H1 (cell line): ENCODE measurements at regions not wholly inside any gene's neighbourhood (a gene's known extent, or its start where the extent isn't known, plus 50 kb on each side); places are given as distances from the start of the nearest gene placed in this dataset.

Experiments
- CTCF ChIA-PET: fragments of 300-600 bp; sonication (Branson Sonifier 250); formaldehyde crosslinking; loops from one replicate; lab custom pipeline; 2021; ENCODE audit not compliant: partially characterized antibody; lab: Charles Lee
- POLR2A ChIA-PET: fragments of 300-600 bp; sonication (Branson Sonifier 250); formaldehyde crosslinking; loops from one replicate; lab custom pipeline; 2021; ENCODE audit warnings: inconsistent platforms; ENCODE audit not compliant: partially characterized antibody; lab: Charles Lee
- DNase-seq, 2 experiments: peaks; one replicate each; pipeline versions ENCODE4 v3.0.0 to v3.0.0-alpha.2; 2010 to 2022; ENCODE audit warnings: low spot score in 2 of 2, low read depth in 1 of 2, mixed read lengths in 1 of 2
- FAIRE-seq: peaks from 2 replicates; lab custom pipeline; 2011; peaks lifted over from hg19 to GRCh38; lab: Jason Lieb, UNC
- H2AFZ ChIP-seq: 2 replicates; pipeline ENCODE4 v1.8.1; 2012; ENCODE audit warnings: low read length, inconsistent platforms
- H2AK5ac ChIP-seq: 2 replicates; pipeline ENCODE4 v1.6.1; 2013; ENCODE audit warnings: low read depth, low read length
- H2BK120ac ChIP-seq: replicated peaks from 2 replicates; pipeline ENCODE3; 2013; ENCODE audit warnings: low read depth, low read length, inconsistent platforms
- H2BK12ac ChIP-seq: 2 replicates; pipeline ENCODE4 v1.6.1; 2013; ENCODE audit warnings: low read depth, low read length
- H2BK15ac ChIP-seq: 2 replicates; pipeline ENCODE4 v1.6.1; 2013; ENCODE audit warnings: low read length
- H2BK20ac ChIP-seq: 2 replicates; pipeline ENCODE4 v1.6.1; 2013; ENCODE audit warnings: low read length
- H2BK5ac ChIP-seq: 2 replicates; pipeline ENCODE4 v1.6.1; 2013; ENCODE audit warnings: low read depth, low read length
- H3K14ac ChIP-seq: 2 replicates; pipeline ENCODE4 v1.6.1; 2013; ENCODE audit warnings: inconsistent platforms; ENCODE audit not compliant: insufficient read length
- H3K18ac ChIP-seq: 2 replicates; pipeline ENCODE4 v1.6.1; 2013; ENCODE audit warnings: low read length; ENCODE audit errors: extremely low read depth
- H3K23ac ChIP-seq: 2 replicates; pipeline ENCODE4 v1.6.1; 2013; ENCODE audit warnings: inconsistent platforms; ENCODE audit not compliant: insufficient read length
- H3K23me2 ChIP-seq: 2 replicates; pipeline ENCODE4 v1.6.1; 2013; ENCODE audit warnings: low read depth, low read length
- H3K27ac ChIP-seq: 2 replicates; pipeline ENCODE4 v1.6.1; 2011; ENCODE audit warnings: low read depth, low read length, inconsistent platforms
- H3K27me3 ChIP-seq, 4 experiments: replicated peaks in 1 of 4; 1 replicate in 1 of 4; 2 replicates in 3 of 4; pipeline versions ENCODE4 v1.6.1 to v1.8.1; 2011 to 2013; ENCODE audit warnings: low read length in 3 of 4, mild to moderate bottlenecking in 3 of 4, inconsistent platforms in 2 of 4, mixed read lengths in 2 of 4, moderate library complexity in 1 of 4; ENCODE audit not compliant: control insufficient read depth in 3 of 4, insufficient read depth in 3 of 4; ENCODE audit errors: extremely low read depth in 1 of 4
- H3K36me3 ChIP-seq, 4 experiments: 2 replicates each; pipeline versions ENCODE4 v1.6.1 to v1.8.1; 2011 to 2013; ENCODE audit warnings: mild to moderate bottlenecking in 4 of 4, low read length in 3 of 4, moderate library complexity in 2 of 4, control low read depth in 1 of 4, inconsistent platforms in 1 of 4; ENCODE audit not compliant: insufficient read depth in 4 of 4, control insufficient read depth in 2 of 4
- H3K4ac ChIP-seq: replicated peaks from 2 replicates; pipeline ENCODE3; 2013; ENCODE audit warnings: low read length, low read depth, mixed read lengths, inconsistent platforms; ENCODE audit not compliant: insufficient read length
- H3K4me1 ChIP-seq, 4 experiments: replicated peaks in 1 of 4; 1 replicate in 1 of 4; 2 replicates in 3 of 4; pipeline versions ENCODE4 v1.6.1 to v1.8.1; 2011 to 2013; ENCODE audit warnings: low read length in 3 of 4, inconsistent platforms in 2 of 4, mixed read lengths in 1 of 4; ENCODE audit not compliant: insufficient read depth in 4 of 4, control insufficient read depth in 3 of 4
- H3K4me2 ChIP-seq, 2 experiments: 2 replicates each; pipeline versions ENCODE4 v1.6.1 to v1.8.1; 2011 to 2013; ENCODE audit warnings: low read depth in 2 of 2, low read length in 2 of 2, control low read depth in 1 of 2, inconsistent platforms in 1 of 2, mild to moderate bottlenecking in 1 of 2; ENCODE audit not compliant: insufficient read depth in 1 of 2
- H3K4me3 ChIP-seq, 4 experiments: fragments of 200-600, 300-600 bp in 1 of 4; sonication (generic), shearing (Covaris generic), sonication (Bioruptor Twin) in 1 of 4; 2 replicates each; pipeline versions ENCODE4 v1.5.1 to v1.8.1; 2011 to 2016; ENCODE audit warnings: low read length in 4 of 4, low read depth in 3 of 4, control low read depth in 2 of 4, inconsistent platforms in 2 of 4, mild to moderate bottlenecking in 2 of 4, mixed read lengths in 1 of 4, moderate library complexity in 1 of 4; ENCODE audit not compliant: insufficient read depth in 2 of 4; ENCODE audit errors: extremely low read depth in 1 of 4
- H3K56ac ChIP-seq: replicated peaks from 2 replicates; pipeline ENCODE3; 2013; ENCODE audit warnings: low read depth, mild to moderate bottlenecking, mixed read lengths, low read length, inconsistent platforms; ENCODE audit not compliant: insufficient read length
- H3K79me1 ChIP-seq: 2 replicates; pipeline ENCODE4 v1.6.1; 2013; ENCODE audit warnings: low read depth, low read length, control low read depth
- H3K79me2 ChIP-seq, 2 experiments: 2 replicates each; pipeline versions ENCODE4 v1.6.1 to v1.8.1; 2012 to 2013; ENCODE audit warnings: low read length in 2 of 2, mild to moderate bottlenecking in 2 of 2, inconsistent platforms in 1 of 2; ENCODE audit not compliant: insufficient read depth in 2 of 2, control insufficient read depth in 1 of 2
- H3K9ac ChIP-seq, 4 experiments: replicated peaks in 1 of 4; 1 replicate in 1 of 4; 2 replicates in 3 of 4; pipeline versions ENCODE4 v1.6.1 to v1.8.1; 2011 to 2013; ENCODE audit warnings: low read depth in 3 of 4, low read length in 3 of 4, control low read depth in 2 of 4, mild to moderate bottlenecking in 2 of 4, moderate library complexity in 2 of 4, inconsistent platforms in 1 of 4; ENCODE audit errors: extremely low read depth in 1 of 4
- H3K9me3 ChIP-seq, 2 experiments: 2 replicates each; pipeline versions ENCODE4 v1.6.1 to v1.8.1; 2012 to 2013; ENCODE audit warnings: mild to moderate bottlenecking in 2 of 2, moderate library complexity in 2 of 2, control low read depth in 1 of 2, inconsistent platforms in 1 of 2, low read depth in 1 of 2, low read length in 1 of 2, mixed read lengths in 1 of 2; ENCODE audit not compliant: insufficient read depth in 2 of 2
- H4K20me1 ChIP-seq, 2 experiments: replicated peaks in 1 of 2; 2 replicates each; pipeline versions ENCODE3 to v1.8.1; 2011 to 2013; ENCODE audit warnings: inconsistent platforms in 2 of 2, low read length in 2 of 2, mild to moderate bottlenecking in 1 of 2; ENCODE audit not compliant: insufficient read depth in 2 of 2, control insufficient read depth in 1 of 2
- H4K5ac ChIP-seq: 2 replicates; pipeline ENCODE4 v1.6.1; 2013; ENCODE audit warnings: low read length, low read depth, mixed read lengths, inconsistent platforms; ENCODE audit not compliant: insufficient read length
- H4K8ac ChIP-seq: 2 replicates; pipeline ENCODE4 v1.8.0; 2013; ENCODE audit warnings: mild to moderate bottlenecking, moderate library complexity, low read length, inconsistent platforms; ENCODE audit not compliant: insufficient read depth; ENCODE audit errors: extremely low read depth
- H4K91ac ChIP-seq: replicated peaks from 2 replicates; pipeline ENCODE3; 2013; ENCODE audit warnings: low read length, mixed read lengths, inconsistent platforms; ENCODE audit not compliant: insufficient read length
- FOSL1 ChIP-seq: IDR thresholded peaks from 2 replicates; pipeline ENCODE4 v1.6.1; 2011; ENCODE audit warnings: mild to moderate bottlenecking, low read depth, low read length, moderate library complexity; ENCODE audit not compliant: insufficient read depth
- RAD21 ChIP-seq, 2 experiments: IDR thresholded peaks in 1 of 2; conservative IDR thresholded peaks in 1 of 2; 2 replicates each; pipeline ENCODE4 v1.6.1; 2011; ENCODE audit warnings: low read depth in 2 of 2, low read length in 2 of 2, improper control_type of control experiment in 1 of 2, inconsistent platforms in 1 of 2, mild to moderate bottlenecking in 1 of 2, moderate library complexity in 1 of 2
- WGBS, 2 experiments: shearing (Covaris generic) in 1 of 2; methylation state at CpG; one replicate each; pipeline versions ENCODE4 v1.1.6 to v1.1.7; 2013 to 2015; ENCODE audit warnings: low lambda C conversion rate in 2 of 2, mixed read lengths in 2 of 2, inconsistent platforms in 1 of 2, low coverage in 1 of 2, missing lambda C conversion rate in 1 of 2; ENCODE audit not compliant: insufficient replicate concordance in 2 of 2, insufficient coverage in 1 of 2, insufficient read length in 1 of 2; ENCODE audit errors: extremely low coverage in 1 of 2, missing lambda C conversion rate in 1 of 2; 5-methylcytosine and 5-hydroxymethylcytosine counted together
- TF ChIP-seq, protein P1 (sequence below), 3 experiments: IDR thresholded peaks; 1 replicate in 2 of 3; 2 replicates in 1 of 3; pipeline versions ENCODE4 v1.5.1 to v1.6.1; 2011; ENCODE audit warnings: low read length in 3 of 3, mild to moderate bottlenecking in 3 of 3, inconsistent platforms in 2 of 3, low read depth in 1 of 3, moderate library complexity in 1 of 3; ENCODE audit not compliant: insufficient read depth in 1 of 3; ENCODE audit errors: control extremely low read depth in 1 of 3

DNA sequence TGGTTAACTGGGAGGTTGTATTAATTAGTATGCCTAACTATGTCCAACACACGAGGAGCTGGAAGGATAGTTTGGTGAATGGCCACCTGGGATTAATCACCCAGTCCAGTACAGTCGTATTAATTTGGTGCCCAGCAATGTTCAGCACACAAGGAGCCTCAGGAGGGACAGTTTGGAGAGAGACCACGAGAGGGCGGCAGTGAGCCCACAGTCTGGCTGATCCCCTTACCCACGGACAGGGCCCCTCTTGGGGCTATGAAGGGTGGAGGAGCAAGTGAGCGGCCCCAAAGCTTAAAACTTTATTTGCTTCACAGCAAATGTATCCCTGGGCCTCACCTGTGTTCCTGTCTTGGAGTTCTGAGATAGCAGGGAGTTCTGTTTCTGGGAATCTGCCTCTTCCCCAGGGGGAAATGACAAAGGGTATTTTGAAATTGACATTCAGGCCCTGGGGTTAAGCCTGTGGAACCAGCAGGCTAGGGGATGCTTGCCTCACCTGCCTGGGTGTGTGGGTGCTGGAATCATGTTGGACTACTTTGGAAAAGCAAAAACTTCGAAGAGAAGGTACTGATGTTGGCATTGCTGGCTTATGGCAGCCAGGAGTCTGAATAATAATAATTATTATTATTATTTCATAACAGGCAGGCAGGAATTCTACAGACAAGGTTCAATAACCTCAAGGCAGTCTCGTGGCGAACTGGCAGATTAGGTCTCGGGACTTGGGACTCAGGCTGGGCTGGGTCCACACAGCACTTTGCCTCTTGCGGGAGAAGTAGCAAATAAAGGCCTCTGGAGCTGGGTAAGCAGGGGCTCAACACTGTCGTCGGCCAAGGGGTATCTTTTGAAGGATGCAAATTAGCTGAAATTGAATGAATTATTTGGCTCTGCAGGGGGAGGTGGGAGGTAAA is 227.6 kb upstream of the ASIC2 start:
- Histone ChIP-seq H2BK120ac (no peak overlapping the region), H2BK20ac (no peak overlapping the region), H4K91ac (no peak overlapping the region), H3K4me1 (peaks cover 0 to 3% (median under 1%) of the 10 kb centered on the region in 4 experiments; a peak in 1 of 7 replicates), H3K79me2 (no peaks in the 10 kb centered on the region), H3K18ac (peak overlapping the region; percentile 19; the same call in 1 of the 2 replicates), H3K79me1 (no peaks in the 10 kb centered on the region), H2AFZ (0 out of 2 replicates have a peak overlapping the region, but pooled peaks have one; percentile 35), H3K9ac (no peak overlapping the region), H3K23me2 (peaks cover 2% of the 10 kb centered on the region; the same call in 1 of the 2 replicates), H3K27me3 (no peaks in the 10 kb centered on the region; a peak in 1 of 7 replicates), H3K14ac (no peak overlapping the region), H3K4me3 (no peak overlapping the region), H2BK15ac (no peak overlapping the region), H3K23ac (no peak overlapping the region), H4K20me1 (no peaks in the 10 kb centered on the region), H3K56ac (no peak overlapping the region), H3K36me3 (no peaks in the 10 kb centered on the region), H3K9me3 (no peaks in the 10 kb centered on the region), H2BK5ac (no peak overlapping the region), H4K5ac (no peak overlapping the region), H2BK12ac (no peak overlapping the region), H3K27ac (no peak overlapping the region), H3K4ac (no peak overlapping the region), H4K8ac (no peak overlapping the region), H2AK5ac (no peak overlapping the region), H3K4me2 (no peak overlapping the region)
- ChIA-PET POLR2A (no interaction called here), CTCF (interaction anchor here (0.6 to 7.8 kb wide), 62 partner anchors 8 to 651 kb away, joined by 3 to 74 read pairs (median 4); partner anchors contain the start of gene ASIC2)
- FAIRE-seq, result peak; percentile 62
- DNase-seq, result peak; percentile 33 to 95
- peak; percentile 69 to 73 for TF ChIP-seq RAD21 (IDR thresholded peaks at IDR 0.05 in 1 of 2, conservative IDR thresholded peaks at IDR 0.05 in 1 of 2; ENCODE audit: low read depth in 2 of 2, low read length in 2 of 2)
- TF ChIP-seq, protein P1, sequence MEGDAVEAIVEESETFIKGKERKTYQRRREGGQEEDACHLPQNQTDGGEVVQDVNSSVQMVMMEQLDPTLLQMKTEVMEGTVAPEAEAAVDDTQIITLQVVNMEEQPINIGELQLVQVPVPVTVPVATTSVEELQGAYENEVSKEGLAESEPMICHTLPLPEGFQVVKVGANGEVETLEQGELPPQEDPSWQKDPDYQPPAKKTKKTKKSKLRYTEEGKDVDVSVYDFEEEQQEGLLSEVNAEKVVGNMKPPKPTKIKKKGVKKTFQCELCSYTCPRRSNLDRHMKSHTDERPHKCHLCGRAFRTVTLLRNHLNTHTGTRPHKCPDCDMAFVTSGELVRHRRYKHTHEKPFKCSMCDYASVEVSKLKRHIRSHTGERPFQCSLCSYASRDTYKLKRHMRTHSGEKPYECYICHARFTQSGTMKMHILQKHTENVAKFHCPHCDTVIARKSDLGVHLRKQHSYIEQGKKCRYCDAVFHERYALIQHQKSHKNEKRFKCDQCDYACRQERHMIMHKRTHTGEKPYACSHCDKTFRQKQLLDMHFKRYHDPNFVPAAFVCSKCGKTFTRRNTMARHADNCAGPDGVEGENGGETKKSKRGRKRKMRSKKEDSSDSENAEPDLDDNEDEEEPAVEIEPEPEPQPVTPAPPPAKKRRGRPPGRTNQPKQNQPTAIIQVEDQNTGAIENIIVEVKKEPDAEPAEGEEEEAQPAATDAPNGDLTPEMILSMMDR (IDR thresholded peaks at IDR 0.05; ENCODE audit: control extremely low read depth in 1 of 3, insufficient read depth in 1 of 3, low read depth in 1 of 3, low read length in 3 of 3), result peak; percentile 81 to 87 (median 82)
- TF ChIP-seq FOSL1, result no peak
- WGBS, 2 experiments, result 61% methylated on average over 13 of the region's 13 CpGs; no CpG with 5 or more reads in 1 of the 2 experiments
